HG03280 (cell line): ENCODE measurements at regions not wholly inside any gene's neighbourhood (a gene's known extent, or its start where the extent isn't known, plus 50 kb on each side); places are given as distances from the start of the nearest gene placed in this dataset.
"Not testable (repeated sequence)": the region's sequence is repeated elsewhere in the genome, so short reads cannot be mapped to it uniquely, and the experiment has no call there.

Experiments used
- ATAC-seq: cut with Tn5 transposase; IDR thresholded peaks from one replicate; pipeline ENCODE4 v1.9.1; 2021; ENCODE audit warnings: mild to moderate bottlenecking, moderate library complexity; ENCODE audit not compliant: unreplicated experiment

DNA sequence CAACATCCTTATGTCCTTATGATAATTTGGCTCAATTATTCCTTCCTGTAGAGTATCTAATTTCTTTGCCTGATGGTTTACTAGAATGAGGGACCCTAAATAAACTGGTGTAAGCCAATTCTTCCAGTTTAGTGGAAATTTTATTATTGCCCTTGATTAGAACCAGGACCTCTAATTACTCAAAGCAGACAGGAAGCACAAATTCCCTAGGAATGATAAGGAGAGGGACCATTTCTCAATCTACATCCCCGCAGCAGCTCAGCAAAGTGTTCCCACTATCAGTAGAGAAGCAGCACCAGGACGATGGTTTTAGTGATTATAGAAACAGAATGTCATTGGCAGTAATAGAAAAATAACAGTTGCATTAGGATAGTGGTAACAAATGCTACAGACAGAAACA, 97.1 kb downstream of the PLPPR4 start:
- no peak for ATAC-seq

DNA sequence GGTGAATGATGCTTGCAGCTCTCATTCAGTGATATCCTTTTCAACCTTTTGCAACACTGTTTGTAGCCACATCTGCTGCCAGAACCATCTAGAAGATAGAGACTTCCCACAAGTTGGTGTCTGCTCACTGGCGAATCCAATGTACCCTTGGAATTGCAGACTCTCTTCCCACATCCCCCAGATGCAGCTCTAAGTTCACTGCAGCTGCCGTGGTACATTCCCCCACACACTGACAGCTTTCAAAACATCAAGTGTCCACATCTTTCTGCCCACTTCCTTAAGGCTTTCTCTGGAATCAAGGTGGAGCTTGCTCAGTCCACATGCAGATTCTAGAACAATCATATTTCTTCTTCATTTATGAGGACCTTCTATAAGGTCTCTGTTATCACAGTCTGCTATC, 99.2 kb downstream of the PLPPR4 start:
- no peak for ATAC-seq

DNA sequence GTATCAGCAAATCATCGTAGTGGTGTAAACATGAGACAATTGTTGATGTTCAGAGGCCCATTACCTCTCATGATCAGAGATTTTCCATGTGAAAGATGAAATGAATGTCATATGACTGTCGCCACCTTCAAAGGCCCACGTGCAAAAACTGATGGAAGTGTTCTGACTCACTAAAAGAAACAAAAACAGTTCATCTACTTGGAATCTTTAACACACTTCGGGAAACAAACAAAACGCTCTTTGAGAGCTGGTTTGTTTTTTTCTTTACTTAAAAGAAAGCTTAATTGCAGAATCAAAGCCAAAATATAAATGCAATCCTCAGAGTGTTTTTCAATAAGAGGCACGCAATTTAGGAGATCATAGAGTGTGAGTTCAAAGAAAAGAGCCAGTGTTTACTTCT, 100.8 kb downstream of the PLPPR4 start:
- no peak for ATAC-seq

DNA sequence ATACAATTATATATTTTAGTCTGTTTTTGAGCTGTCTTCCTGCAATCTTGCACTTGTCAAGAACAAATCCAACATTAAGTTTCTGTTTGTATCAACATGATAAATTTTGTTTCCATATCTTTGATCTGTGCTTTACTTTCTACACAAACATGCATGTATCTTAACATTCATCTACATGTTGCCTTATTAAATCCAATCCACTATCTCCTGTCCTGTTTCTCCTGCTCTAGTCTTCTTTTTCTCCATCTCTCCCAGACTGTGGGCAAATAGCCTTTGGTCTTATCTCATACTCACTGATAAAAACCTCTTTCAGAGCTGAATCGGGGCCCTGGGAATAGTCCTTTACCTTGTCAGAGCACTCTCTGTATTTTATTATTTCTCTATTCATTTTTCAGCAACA, 101.3 kb downstream of the PLPPR4 start:
- ATAC-seq: no peak

DNA sequence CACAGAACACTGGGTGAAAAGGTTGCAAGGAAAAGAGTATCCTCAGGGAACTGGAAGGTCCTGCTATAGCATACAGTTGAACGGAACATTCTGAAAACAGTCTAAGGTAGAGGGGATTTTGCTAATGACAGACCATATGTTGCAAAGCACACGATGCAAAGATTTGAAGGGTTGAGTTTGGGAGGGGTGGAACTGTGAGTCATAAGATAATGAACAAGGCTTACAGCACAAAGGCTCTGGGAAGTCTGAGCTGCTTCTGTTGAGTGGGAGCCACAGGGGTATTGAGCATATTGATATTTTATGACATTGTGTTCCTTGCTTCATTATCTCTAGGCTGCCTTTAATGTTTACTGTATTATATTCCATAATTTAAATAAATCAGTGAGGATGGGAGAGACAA, 104.9 kb downstream of the PLPPR4 start:
- no peak for ATAC-seq

DNA sequence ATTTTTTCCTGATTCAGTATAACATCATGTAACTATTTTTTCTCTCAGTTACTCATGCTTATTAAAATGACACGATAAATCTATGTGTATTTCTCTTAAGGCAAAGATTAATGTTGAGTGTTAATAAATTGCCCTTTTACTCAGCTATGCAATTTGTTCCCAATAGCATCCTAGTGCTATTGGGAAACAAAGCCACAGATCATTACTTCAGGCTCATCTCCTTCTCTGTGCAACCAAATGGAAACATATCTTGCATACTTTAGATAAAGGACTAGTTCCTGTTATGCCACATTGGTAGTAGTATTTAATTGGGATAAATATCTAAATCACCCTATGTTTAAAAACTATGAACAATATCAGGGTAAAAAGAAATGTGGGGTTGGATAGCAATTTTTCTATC, 106.2 kb downstream of the PLPPR4 start:
- ATAC-seq: no peak

DNA sequence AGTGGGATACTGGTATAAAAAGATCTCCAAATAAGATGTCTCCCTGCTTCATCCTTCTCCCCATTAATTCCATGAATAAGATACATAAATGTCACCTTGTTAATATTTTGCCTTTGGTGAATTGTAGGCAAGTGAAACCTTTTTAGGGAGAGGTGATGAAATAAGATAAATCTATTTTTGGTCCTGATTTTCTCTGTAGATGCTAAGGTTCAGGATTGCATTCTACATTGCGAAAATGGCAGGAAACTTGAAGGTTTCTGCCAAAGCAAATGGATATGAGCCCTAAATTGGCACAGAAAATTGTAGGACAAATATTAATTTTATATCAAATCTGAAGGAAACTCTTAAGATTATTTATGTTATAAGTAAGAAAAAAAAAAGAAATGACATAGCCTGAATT, 107.1 kb downstream of the PLPPR4 start:
- ATAC-seq: no peak

DNA sequence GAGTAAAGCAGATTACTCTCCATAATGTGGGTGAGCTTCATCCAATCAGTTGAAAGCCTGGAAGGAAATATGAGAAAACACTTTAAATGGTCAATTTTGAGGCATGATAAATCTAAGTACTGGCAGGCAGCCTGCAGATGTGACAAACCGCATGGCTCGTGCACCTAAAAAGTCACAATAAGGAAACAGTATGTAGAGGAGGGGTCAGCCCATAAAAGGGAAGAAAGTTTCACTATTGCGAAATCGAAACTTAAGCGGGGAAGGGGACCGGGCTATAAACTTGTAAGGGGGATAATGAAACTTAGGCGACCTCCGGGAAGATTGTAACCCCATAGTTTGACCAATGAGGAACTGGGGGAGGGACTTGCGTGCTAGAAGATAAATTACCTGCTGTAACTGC, 109.8 kb downstream of the PLPPR4 start:
- no peak for ATAC-seq

DNA sequence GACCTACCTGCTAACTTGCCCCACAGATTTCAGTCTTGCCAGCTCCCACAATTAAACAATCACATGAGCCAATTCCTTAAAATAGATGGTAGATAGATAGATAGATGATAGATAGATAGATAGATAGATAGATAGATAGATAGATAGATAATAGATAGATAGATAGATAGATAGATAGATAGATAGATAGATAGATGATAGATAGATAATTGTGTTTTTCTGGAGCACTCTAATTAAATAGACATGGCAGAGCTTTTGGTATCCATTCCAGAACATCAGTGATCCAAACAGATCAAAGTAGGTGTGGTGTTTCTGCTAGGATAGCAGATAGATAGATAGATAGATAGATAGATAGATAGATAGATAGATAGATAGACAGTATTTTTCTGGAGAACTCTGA, 110.4 kb downstream of the PLPPR4 start:
- not testable (repeated sequence) for ATAC-seq

DNA sequence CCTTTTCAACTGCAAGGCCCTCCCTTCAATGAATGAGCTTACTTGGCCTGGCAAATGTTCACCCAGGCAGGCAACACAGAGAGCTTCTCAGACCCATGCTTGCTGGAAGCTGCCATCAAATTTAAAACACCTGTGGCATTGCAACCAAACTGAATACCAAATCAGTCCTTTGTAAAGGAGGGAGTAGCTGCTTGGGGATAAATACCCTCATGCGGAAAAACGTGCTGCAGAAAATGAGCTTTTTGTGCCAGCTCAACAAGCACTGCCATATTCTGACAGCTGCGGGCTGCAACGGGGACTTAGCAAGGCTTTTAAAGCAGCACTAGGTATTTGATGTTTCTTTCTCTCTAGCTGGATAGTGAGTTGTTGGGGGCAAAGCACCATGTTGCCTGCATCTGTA, 119.7 kb downstream of the PLPPR4 start:
- ATAC-seq: no peak

DNA sequence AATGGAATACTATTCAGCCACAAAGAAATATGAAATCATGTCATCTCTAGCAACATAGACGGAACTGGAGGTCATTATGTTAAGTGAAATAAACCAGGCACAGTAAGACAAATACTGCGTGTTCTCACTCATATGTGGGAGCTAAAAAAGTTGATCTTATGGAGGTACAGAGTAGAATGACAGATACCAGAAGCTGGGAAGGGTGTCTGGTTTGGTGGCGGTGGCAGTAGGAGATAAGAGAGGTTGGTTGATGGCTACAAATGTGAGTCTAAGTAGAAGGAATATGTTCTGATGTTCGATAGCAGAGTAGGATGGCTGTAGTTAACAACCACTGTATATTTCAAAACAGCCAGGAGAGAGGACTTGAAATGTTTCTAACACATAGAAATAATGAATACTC, 121.6 kb downstream of the PLPPR4 start:
- ATAC-seq: no peak

DNA sequence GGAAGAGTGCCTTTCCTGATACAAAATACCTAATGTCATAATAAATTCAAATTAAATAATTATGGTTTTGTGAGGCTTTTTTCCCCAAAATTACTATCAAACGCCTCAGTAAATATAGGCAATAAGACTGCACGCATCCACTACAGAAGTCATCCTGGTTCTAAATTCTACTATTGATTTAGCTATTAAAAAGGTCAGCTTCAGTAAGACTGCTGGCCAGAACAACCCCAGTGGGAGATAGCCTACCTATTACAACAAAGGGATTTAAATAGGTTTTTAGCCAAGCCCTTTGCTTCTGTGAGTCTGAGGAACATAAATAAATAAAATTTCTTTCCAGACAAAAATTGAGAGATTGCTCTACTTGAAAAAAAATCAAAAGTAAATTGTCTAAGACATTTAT, 132.1 kb downstream of the PLPPR4 start:
- ATAC-seq: no peak

DNA sequence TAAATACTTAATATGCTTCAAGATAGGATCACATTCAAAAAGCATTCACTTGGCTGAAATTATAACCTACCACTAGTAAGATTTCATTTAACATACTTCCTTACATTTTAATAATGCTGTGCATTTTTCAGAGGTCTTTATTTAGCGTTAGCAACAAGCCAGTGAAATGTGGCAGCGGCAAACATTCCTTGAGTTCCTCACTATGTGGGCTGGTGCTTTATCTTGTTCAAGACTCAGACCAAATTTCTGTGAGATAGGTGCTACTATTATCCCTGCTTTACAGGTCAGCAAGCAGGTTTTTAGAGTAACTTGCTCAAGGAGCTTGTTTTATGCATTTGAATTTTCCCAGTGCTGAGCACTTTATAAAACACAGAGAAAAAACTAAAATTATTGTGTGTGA, 132.7 kb downstream of the PLPPR4 start:
- ATAC-seq: no peak

DNA sequence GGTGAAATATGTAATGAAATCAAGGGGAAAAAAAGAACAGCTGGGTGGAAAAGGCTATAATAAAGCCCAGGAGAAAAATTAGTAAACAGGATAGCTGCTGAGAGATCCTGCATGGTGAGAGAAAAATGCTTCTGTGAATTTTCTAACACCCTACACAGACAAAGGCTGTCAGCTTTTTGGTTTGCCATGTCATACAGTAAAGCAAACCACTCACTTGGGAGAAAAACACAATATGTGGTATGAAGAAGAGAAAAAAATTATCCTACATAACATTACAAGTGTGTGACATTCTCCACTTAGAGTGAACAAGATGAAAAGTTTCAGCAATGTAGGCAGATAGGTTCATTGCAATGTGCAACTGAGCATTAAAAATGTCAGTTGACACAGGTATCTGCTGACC, 133.6 kb downstream of the PLPPR4 start:
- no peak for ATAC-seq

DNA sequence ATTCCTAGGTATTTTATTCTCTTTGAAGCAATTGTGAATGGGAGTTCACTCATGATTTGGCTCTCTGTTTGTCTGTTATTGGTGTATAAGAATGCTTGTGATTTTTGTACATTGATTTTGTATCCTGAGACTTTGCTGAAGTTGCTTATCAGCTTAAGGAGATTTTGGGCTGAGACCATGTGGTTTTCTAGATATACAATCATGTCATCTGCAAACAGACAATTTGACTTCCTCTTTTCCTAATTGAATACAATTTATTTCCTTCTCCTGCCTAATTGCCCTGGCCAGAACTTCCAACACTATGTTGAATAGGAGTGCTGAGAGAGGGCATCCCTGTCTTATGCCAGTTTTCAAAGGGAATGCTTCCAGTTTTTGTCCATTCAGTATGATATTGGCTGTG, 137.3 kb downstream of the PLPPR4 start:
- ATAC-seq: not testable (repeated sequence)

DNA sequence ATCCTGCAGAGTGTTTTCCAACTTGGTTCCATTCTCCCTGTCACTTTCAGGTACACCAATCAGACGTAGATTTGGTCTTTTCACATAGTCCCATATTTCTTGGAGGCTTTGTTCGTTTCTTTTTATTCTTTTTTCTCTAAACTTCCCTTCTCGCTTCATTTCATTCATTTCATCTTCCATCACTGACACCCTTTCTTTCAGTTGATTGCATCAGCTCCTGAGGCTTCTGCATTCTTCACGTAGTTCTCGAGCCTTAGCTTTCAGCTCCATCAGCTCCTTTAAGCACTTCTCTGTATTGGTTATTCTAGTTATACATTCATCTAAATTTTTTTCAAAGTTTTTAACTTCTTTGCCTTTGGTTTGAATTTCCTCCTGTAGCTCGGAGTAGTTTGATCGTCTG, 140.1 kb downstream of the PLPPR4 start:
- not testable (repeated sequence) for ATAC-seq

DNA sequence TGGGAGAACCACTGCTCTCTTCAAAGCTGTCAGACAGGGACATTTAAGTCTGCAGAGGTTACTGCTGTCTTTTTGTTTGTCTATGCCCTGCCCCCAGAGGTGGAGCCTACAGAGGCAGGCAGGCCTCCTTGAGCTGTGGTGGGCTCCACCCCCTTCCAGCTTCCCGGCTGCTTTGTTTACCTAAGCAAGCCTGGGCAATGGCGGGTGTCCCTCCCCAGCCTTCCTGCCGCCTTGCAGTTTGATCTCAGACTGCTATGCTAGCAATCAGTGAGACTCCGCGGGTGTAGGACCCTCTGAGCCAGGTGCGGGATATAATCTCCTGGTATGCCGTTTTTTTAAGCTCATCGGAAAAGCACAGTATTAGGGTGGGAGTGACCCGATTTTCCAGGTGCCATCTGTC, 141.0 kb downstream of the PLPPR4 start:
- ATAC-seq: not testable (repeated sequence)

DNA sequence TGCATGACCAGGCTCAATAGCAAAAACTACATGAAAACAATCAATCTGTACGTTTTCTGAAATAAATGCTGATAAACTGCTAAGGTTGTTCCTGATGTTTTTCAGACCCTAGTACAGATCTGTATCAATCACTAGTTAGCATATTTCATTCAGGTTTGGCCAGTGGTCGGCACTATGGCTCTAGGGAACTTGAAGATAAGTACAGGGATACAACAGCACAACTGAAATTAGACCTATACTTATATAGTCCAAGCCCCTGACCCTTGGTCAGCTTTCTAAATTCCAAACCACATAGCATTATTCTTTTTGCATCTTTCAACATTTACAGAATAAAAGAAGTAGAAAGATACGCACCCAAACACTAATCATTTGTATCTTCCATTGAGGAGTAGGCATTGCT, 142.7 kb downstream of the PLPPR4 start:
- no peak for ATAC-seq

DNA sequence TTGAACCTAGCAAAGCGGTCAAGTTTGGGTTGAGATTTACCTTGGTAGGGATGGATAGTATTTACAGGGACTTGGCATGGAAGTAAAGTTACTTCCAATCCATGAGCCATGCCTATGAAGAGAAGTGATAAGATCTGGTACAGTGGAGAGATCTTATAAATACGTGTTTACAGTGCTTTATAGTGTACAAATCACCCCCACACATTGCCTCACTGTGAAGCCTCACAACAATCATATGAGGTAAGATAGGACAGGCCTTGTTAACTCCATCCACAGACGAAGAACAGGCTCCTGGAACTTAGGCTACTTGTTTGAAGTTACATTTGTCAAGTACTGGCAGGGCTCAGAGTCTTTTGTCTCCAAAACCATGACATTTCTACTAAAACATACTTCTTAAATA, 159.8 kb downstream of the PLPPR4 start:
- no peak for ATAC-seq

DNA sequence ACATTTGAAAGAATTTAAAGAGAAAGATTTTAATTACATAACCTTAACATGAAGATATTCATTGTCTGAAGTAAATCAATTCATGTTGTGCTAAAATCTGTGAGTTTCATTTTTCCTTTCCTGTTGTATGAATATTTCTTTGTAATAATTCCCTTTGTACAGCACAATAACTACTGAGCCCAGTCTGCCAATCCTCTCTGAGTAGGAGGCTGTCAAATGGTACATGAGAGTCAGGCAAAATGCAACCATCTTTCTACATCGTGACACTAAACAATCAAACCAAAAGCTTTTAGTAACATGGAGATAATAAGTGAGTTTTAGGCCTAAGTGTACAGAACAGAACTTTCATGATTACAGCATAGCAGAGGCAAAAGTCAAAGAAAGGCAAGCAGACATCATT, 165.5 kb downstream of the PLPPR4 start:
- ATAC-seq: no peak

DNA sequence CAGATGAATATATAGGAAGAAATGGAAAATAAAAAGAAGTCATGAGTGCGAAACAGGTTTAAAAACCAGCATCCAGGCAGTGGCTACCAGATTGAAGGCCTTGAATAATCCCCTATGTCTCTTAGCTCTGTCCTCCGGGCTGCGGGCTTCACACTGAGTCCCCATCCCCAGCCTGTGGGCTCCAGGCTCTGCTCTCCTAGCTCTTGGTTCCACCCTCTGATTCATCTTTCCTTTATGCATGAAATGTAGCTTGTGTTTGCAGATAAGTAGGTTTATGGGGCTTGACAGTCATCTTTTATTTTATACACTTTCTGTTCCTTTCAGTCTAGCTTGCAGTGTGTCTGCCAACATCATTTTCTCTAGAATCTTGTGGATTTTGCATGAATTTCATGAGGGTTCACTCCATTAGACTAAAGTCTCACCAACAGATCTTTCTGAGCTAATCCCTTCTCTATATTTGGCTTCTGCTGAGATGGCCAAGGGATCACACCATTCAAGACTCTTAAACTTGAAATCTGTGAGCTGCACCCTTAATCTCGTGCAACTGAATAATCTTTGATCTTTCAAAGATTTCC, 174.5 kb downstream of the PLPPR4 start:
- no peak for ATAC-seq

DNA sequence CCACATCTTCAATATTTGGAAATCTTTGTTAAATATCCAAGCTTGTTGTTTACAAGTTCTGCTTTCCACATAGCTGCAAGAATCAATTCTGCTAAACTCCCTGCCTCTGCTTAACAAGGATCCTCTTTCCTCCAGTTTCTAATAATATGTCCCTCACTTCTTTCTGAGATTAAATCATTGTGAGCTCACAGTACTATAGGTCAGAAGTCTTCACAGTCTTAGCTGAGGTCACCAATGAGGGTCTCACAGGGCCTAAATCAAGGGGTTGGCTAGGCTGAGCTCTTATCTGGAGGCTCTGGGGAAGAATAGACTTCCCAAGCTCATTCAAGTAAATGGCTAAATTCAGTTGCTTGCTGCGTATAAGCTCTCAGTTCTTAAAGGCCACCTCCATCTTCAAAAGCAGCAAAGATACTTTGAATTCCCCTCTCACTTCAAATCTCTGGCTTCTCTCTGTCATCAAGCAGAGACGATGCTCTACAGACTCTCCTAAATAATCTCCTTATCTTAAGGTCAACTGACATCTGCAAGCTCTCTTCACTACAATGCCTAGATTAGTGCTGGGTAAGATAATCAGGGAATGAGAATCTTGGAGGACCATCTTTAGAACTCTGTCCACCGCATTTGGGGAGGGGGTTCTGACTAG, 175.3 kb downstream of the PLPPR4 start:
- ATAC-seq: no peak
